H1 (cell line): ENCODE measurements at regions not wholly inside any gene's neighbourhood (a gene's known extent, or its start where the extent isn't known, plus 50 kb on each side); places are given as distances from the start of the nearest gene placed in this dataset.

Source experiments
- CTCF ChIA-PET: fragments of 300-600 bp; sonication (Branson Sonifier 250); formaldehyde crosslinking; loops from one replicate; lab custom pipeline; 2021; ENCODE audit not compliant: partially characterized antibody; lab: Charles Lee
- POLR2A ChIA-PET: fragments of 300-600 bp; sonication (Branson Sonifier 250); formaldehyde crosslinking; loops from one replicate; lab custom pipeline; 2021; ENCODE audit warnings: inconsistent platforms; ENCODE audit not compliant: partially characterized antibody; lab: Charles Lee
- DNase-seq, 2 experiments: peaks; one replicate each; pipeline versions ENCODE4 v3.0.0 to v3.0.0-alpha.2; 2010 to 2022; ENCODE audit warnings: low spot score in 2 of 2, low read depth in 1 of 2, mixed read lengths in 1 of 2
- FAIRE-seq: peaks from 2 replicates; lab custom pipeline; 2011; peaks lifted over from hg19 to GRCh38; lab: Jason Lieb, UNC
- H2AFZ ChIP-seq: 2 replicates; pipeline ENCODE4 v1.8.1; 2012; ENCODE audit warnings: low read length, inconsistent platforms
- H2AK5ac ChIP-seq: 2 replicates; pipeline ENCODE4 v1.6.1; 2013; ENCODE audit warnings: low read depth, low read length
- H2BK120ac ChIP-seq: replicated peaks from 2 replicates; pipeline ENCODE3; 2013; ENCODE audit warnings: low read depth, low read length, inconsistent platforms
- H2BK12ac ChIP-seq: 2 replicates; pipeline ENCODE4 v1.6.1; 2013; ENCODE audit warnings: low read depth, low read length
- H2BK15ac ChIP-seq: 2 replicates; pipeline ENCODE4 v1.6.1; 2013; ENCODE audit warnings: low read length
- H2BK20ac ChIP-seq: 2 replicates; pipeline ENCODE4 v1.6.1; 2013; ENCODE audit warnings: low read length
- H2BK5ac ChIP-seq: 2 replicates; pipeline ENCODE4 v1.6.1; 2013; ENCODE audit warnings: low read depth, low read length
- H3K14ac ChIP-seq: 2 replicates; pipeline ENCODE4 v1.6.1; 2013; ENCODE audit warnings: inconsistent platforms; ENCODE audit not compliant: insufficient read length
- H3K18ac ChIP-seq: 2 replicates; pipeline ENCODE4 v1.6.1; 2013; ENCODE audit warnings: low read length; ENCODE audit errors: extremely low read depth
- H3K23ac ChIP-seq: 2 replicates; pipeline ENCODE4 v1.6.1; 2013; ENCODE audit warnings: inconsistent platforms; ENCODE audit not compliant: insufficient read length
- H3K23me2 ChIP-seq: 2 replicates; pipeline ENCODE4 v1.6.1; 2013; ENCODE audit warnings: low read depth, low read length
- H3K27ac ChIP-seq: 2 replicates; pipeline ENCODE4 v1.6.1; 2011; ENCODE audit warnings: low read depth, low read length, inconsistent platforms
- H3K27me3 ChIP-seq, 4 experiments: replicated peaks in 1 of 4; 1 replicate in 1 of 4; 2 replicates in 3 of 4; pipeline versions ENCODE4 v1.6.1 to v1.8.1; 2011 to 2013; ENCODE audit warnings: low read length in 3 of 4, mild to moderate bottlenecking in 3 of 4, inconsistent platforms in 2 of 4, mixed read lengths in 2 of 4, moderate library complexity in 1 of 4; ENCODE audit not compliant: control insufficient read depth in 3 of 4, insufficient read depth in 3 of 4; ENCODE audit errors: extremely low read depth in 1 of 4
- H3K36me3 ChIP-seq, 4 experiments: 2 replicates each; pipeline versions ENCODE4 v1.6.1 to v1.8.1; 2011 to 2013; ENCODE audit warnings: mild to moderate bottlenecking in 4 of 4, low read length in 3 of 4, moderate library complexity in 2 of 4, control low read depth in 1 of 4, inconsistent platforms in 1 of 4; ENCODE audit not compliant: insufficient read depth in 4 of 4, control insufficient read depth in 2 of 4
- H3K4ac ChIP-seq: replicated peaks from 2 replicates; pipeline ENCODE3; 2013; ENCODE audit warnings: low read length, low read depth, mixed read lengths, inconsistent platforms; ENCODE audit not compliant: insufficient read length
- H3K4me1 ChIP-seq, 4 experiments: replicated peaks in 1 of 4; 1 replicate in 1 of 4; 2 replicates in 3 of 4; pipeline versions ENCODE4 v1.6.1 to v1.8.1; 2011 to 2013; ENCODE audit warnings: low read length in 3 of 4, inconsistent platforms in 2 of 4, mixed read lengths in 1 of 4; ENCODE audit not compliant: insufficient read depth in 4 of 4, control insufficient read depth in 3 of 4
- H3K4me2 ChIP-seq, 2 experiments: 2 replicates each; pipeline versions ENCODE4 v1.6.1 to v1.8.1; 2011 to 2013; ENCODE audit warnings: low read depth in 2 of 2, low read length in 2 of 2, control low read depth in 1 of 2, inconsistent platforms in 1 of 2, mild to moderate bottlenecking in 1 of 2; ENCODE audit not compliant: insufficient read depth in 1 of 2
- H3K4me3 ChIP-seq, 4 experiments: fragments of 200-600, 300-600 bp in 1 of 4; sonication (generic), shearing (Covaris generic), sonication (Bioruptor Twin) in 1 of 4; 2 replicates each; pipeline versions ENCODE4 v1.5.1 to v1.8.1; 2011 to 2016; ENCODE audit warnings: low read length in 4 of 4, low read depth in 3 of 4, control low read depth in 2 of 4, inconsistent platforms in 2 of 4, mild to moderate bottlenecking in 2 of 4, mixed read lengths in 1 of 4, moderate library complexity in 1 of 4; ENCODE audit not compliant: insufficient read depth in 2 of 4; ENCODE audit errors: extremely low read depth in 1 of 4
- H3K56ac ChIP-seq: replicated peaks from 2 replicates; pipeline ENCODE3; 2013; ENCODE audit warnings: low read depth, mild to moderate bottlenecking, mixed read lengths, low read length, inconsistent platforms; ENCODE audit not compliant: insufficient read length
- H3K79me1 ChIP-seq: 2 replicates; pipeline ENCODE4 v1.6.1; 2013; ENCODE audit warnings: low read depth, low read length, control low read depth
- H3K79me2 ChIP-seq, 2 experiments: 2 replicates each; pipeline versions ENCODE4 v1.6.1 to v1.8.1; 2012 to 2013; ENCODE audit warnings: low read length in 2 of 2, mild to moderate bottlenecking in 2 of 2, inconsistent platforms in 1 of 2; ENCODE audit not compliant: insufficient read depth in 2 of 2, control insufficient read depth in 1 of 2
- H3K9ac ChIP-seq, 4 experiments: replicated peaks in 1 of 4; 1 replicate in 1 of 4; 2 replicates in 3 of 4; pipeline versions ENCODE4 v1.6.1 to v1.8.1; 2011 to 2013; ENCODE audit warnings: low read depth in 3 of 4, low read length in 3 of 4, control low read depth in 2 of 4, mild to moderate bottlenecking in 2 of 4, moderate library complexity in 2 of 4, inconsistent platforms in 1 of 4; ENCODE audit errors: extremely low read depth in 1 of 4
- H3K9me3 ChIP-seq, 2 experiments: 2 replicates each; pipeline versions ENCODE4 v1.6.1 to v1.8.1; 2012 to 2013; ENCODE audit warnings: mild to moderate bottlenecking in 2 of 2, moderate library complexity in 2 of 2, control low read depth in 1 of 2, inconsistent platforms in 1 of 2, low read depth in 1 of 2, low read length in 1 of 2, mixed read lengths in 1 of 2; ENCODE audit not compliant: insufficient read depth in 2 of 2
- H4K20me1 ChIP-seq, 2 experiments: replicated peaks in 1 of 2; 2 replicates each; pipeline versions ENCODE3 to v1.8.1; 2011 to 2013; ENCODE audit warnings: inconsistent platforms in 2 of 2, low read length in 2 of 2, mild to moderate bottlenecking in 1 of 2; ENCODE audit not compliant: insufficient read depth in 2 of 2, control insufficient read depth in 1 of 2
- H4K5ac ChIP-seq: 2 replicates; pipeline ENCODE4 v1.6.1; 2013; ENCODE audit warnings: low read length, low read depth, mixed read lengths, inconsistent platforms; ENCODE audit not compliant: insufficient read length
- H4K8ac ChIP-seq: 2 replicates; pipeline ENCODE4 v1.8.0; 2013; ENCODE audit warnings: mild to moderate bottlenecking, moderate library complexity, low read length, inconsistent platforms; ENCODE audit not compliant: insufficient read depth; ENCODE audit errors: extremely low read depth
- H4K91ac ChIP-seq: replicated peaks from 2 replicates; pipeline ENCODE3; 2013; ENCODE audit warnings: low read length, mixed read lengths, inconsistent platforms; ENCODE audit not compliant: insufficient read length
- BACH1 ChIP-seq: IDR thresholded peaks from 2 replicates; pipeline ENCODE4 v1.6.1; 2012; ENCODE audit warnings: low read length, improper control_type of control experiment
- BRCA1 ChIP-seq: IDR thresholded peaks from 2 replicates; pipeline ENCODE4 v1.6.1; 2012; ENCODE audit warnings: low read depth, low read length, improper control_type of control experiment
- CHD2 ChIP-seq: IDR thresholded peaks from 2 replicates; pipeline ENCODE4 v1.6.1; 2012; ENCODE audit warnings: low read length, improper control_type of control experiment
- CREB1 ChIP-seq: IDR thresholded peaks from 2 replicates; pipeline ENCODE4 v1.6.1; 2012; ENCODE audit warnings: inconsistent platforms
- PHF8 ChIP-seq: fragments of 200-600 bp; sonication (generic); conservative IDR thresholded peaks from 2 replicates; pipeline ENCODE4 v1.7.1; 2012; ENCODE audit warnings: low read depth, mild to moderate bottlenecking, inconsistent platforms, low read length, moderate library complexity
- POLR2A ChIP-seq, 2 experiments: IDR thresholded peaks; 1 replicate in 1 of 2; 2 replicates in 1 of 2; pipeline ENCODE4 v1.6.1; 2011; ENCODE audit warnings: low read depth in 2 of 2, low read length in 2 of 2, mild to moderate bottlenecking in 2 of 2; ENCODE audit errors: control extremely low read depth in 1 of 2
- RFX5 ChIP-seq: IDR thresholded peaks from 2 replicates; pipeline ENCODE4 v1.6.1; 2011; ENCODE audit warnings: low read depth, low read length, improper control_type of control experiment, borderline replicate concordance
- SIRT6 ChIP-seq: IDR thresholded peaks from one replicate; pipeline ENCODE4 v1.7.1; 2012; ENCODE audit warnings: low read length, inconsistent platforms
- SP2 ChIP-seq: IDR thresholded peaks from 2 replicates; pipeline ENCODE4 v1.6.1; 2012; ENCODE audit warnings: mild to moderate bottlenecking, low read length, inconsistent platforms
- TCF12 ChIP-seq: IDR thresholded peaks from 2 replicates; pipeline ENCODE4 v1.6.1; 2011; ENCODE audit warnings: low read depth, mild to moderate bottlenecking, low read length
- ZNF274 ChIP-seq: IDR thresholded peaks from 2 replicates; pipeline ENCODE4 v1.7.0; 2012; ENCODE audit warnings: low read length, borderline replicate concordance; ENCODE audit errors: extremely low read depth
- WGBS, 2 experiments: shearing (Covaris generic) in 1 of 2; methylation state at CpG; one replicate each; pipeline versions ENCODE4 v1.1.6 to v1.1.7; 2013 to 2015; ENCODE audit warnings: low lambda C conversion rate in 2 of 2, mixed read lengths in 2 of 2, inconsistent platforms in 1 of 2, low coverage in 1 of 2, missing lambda C conversion rate in 1 of 2; ENCODE audit not compliant: insufficient replicate concordance in 2 of 2, insufficient coverage in 1 of 2, insufficient read length in 1 of 2; ENCODE audit errors: extremely low coverage in 1 of 2, missing lambda C conversion rate in 1 of 2; 5-methylcytosine and 5-hydroxymethylcytosine counted together

DNA sequence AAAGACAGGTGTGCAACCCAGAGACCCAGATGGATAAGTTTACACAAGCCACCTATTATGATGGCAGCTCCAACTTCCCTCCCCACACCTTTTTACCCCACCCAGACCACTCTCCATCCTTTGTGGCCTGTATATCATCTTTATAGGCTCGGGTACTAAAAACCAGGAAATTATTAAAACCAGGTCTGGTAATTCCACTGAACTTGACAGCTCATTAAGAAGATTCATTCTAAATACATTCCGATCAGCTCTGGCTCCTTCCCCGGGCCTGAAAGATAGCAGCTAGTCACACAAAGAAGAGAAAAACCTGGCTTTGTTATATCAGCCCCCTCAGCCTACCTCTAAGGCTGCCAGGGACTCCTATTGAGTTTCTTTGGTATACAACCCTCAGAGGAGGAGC, 67.9 kb upstream of the API5 start:
- CTCF ChIA-PET: interaction anchor here (1.2 to 1.4 kb wide), 3 partner anchors 19 to 39 kb away, joined by 3 to 5 read pairs (median 4); no protein-coding TSS in a partner anchor
- Histone ChIP-seq H3K9me3 (no peaks in the 10 kb centered on the region; a peak in 1 of 4 replicates), H3K4me1 (no peaks in the 10 kb centered on the region; a peak in 1 of 7 replicates), H4K5ac (no peak overlapping the region), H3K4me3 (no peak overlapping the region), H3K23me2 (no peaks in the 10 kb centered on the region), H3K79me2 (no peaks in the 10 kb centered on the region), H2BK120ac (no peak overlapping the region), H2BK15ac (no peak overlapping the region), H2BK12ac (no peak overlapping the region), H2AK5ac (no peak overlapping the region), H3K9ac (no peak overlapping the region), H4K8ac (no peak overlapping the region), H3K56ac (no peak overlapping the region), H2AFZ (no peak overlapping the region), H3K27ac (no peak overlapping the region), H3K4ac (no peak overlapping the region), H2BK20ac (no peak overlapping the region), H3K36me3 (no peaks in the 10 kb centered on the region), H3K27me3 (no peaks in the 10 kb centered on the region), H3K79me1 (no peaks in the 10 kb centered on the region), H3K4me2 (no peak overlapping the region), H3K18ac (no peak overlapping the region), H3K23ac (no peak overlapping the region), H4K20me1 (no peaks in the 10 kb centered on the region), H3K14ac (no peak overlapping the region), H4K91ac (no peak overlapping the region), H2BK5ac (no peak overlapping the region)
- WGBS, 2 experiments: 80% methylated on average over 3 of the region's 3 CpGs; no CpG with 5 or more reads in 1 of the 2 experiments
- TF ChIP-seq PHF8 (no peak), TCF12 (no peak), POLR2A (IDR thresholded peaks at IDR 0.05; ENCODE audit: control extremely low read depth in 1 of 2, low read depth in 2 of 2, low read length in 2 of 2) (no peak), ZNF274 (no peak), RFX5 (no peak), SP2 (no peak), SIRT6 (no peak), BACH1 (no peak), CHD2 (no peak), CREB1 (no peak), BRCA1 (no peak)
- POLR2A ChIA-PET: no interaction called here
- no peak for FAIRE-seq
- DNase-seq: no peak
